MM.1S (cell line): ENCODE measurements at regions not wholly inside any gene's neighbourhood (a gene's known extent, or its start where the extent isn't known, plus 50 kb on each side); places are given as distances from the start of the nearest gene placed in this dataset.

Source experiments
- DNase-seq: peaks from one replicate; pipeline ENCODE4 v3.0.0-alpha.2; 2015
- H2AFZ ChIP-seq: fragments of 300-600 bp; sonication (generic); 2 replicates; pipeline ENCODE4 v1.6.0; 2016; ENCODE audit warnings: antibody characterized with exemption, low read length
- H3F3A ChIP-seq: fragments of 300-600 bp; sonication (generic); 2 replicates; pipeline ENCODE4 v1.6.1; 2016; ENCODE audit warnings: mild to moderate bottlenecking, antibody characterized with exemption, low read length, moderate library complexity, mixed read lengths; ENCODE audit not compliant: insufficient read depth
- H3K27ac ChIP-seq: fragments of 300-600 bp; sonication (generic); 2 replicates; pipeline ENCODE4 v1.5.1; 2016; ENCODE audit warnings: mild to moderate bottlenecking, low read length
- H3K27me3 ChIP-seq: fragments of 300-600 bp; sonication (generic); replicated peaks from 2 replicates; pipeline ENCODE4 v1.6.0; 2016; ENCODE audit warnings: low read length; ENCODE audit not compliant: insufficient read depth
- H3K36me3 ChIP-seq: fragments of 300-600 bp; sonication (generic); replicated peaks from 2 replicates; pipeline ENCODE4 v1.6.1; 2016; ENCODE audit warnings: mild to moderate bottlenecking, low read length, mixed read lengths; ENCODE audit not compliant: insufficient read depth
- H3K4me1 ChIP-seq: fragments of 300-600 bp; sonication (generic); 2 replicates; pipeline ENCODE4 v1.6.1; 2016; ENCODE audit warnings: low read length, mixed read lengths
- H3K4me2 ChIP-seq: fragments of 300-600 bp; sonication (generic); 2 replicates; pipeline ENCODE4 v1.6.0; 2016; ENCODE audit warnings: low read depth, low read length
- H3K4me3 ChIP-seq: fragments of 300-600 bp; sonication (generic); 2 replicates; pipeline ENCODE4 v1.5.1; 2016; ENCODE audit warnings: low read length, mixed read lengths
- H3K79me2 ChIP-seq: fragments of 300-600 bp; sonication (generic); 2 replicates; pipeline ENCODE4 v1.6.1; 2016; ENCODE audit warnings: mixed run types, low read length, mixed read lengths
- H3K9ac ChIP-seq: fragments of 300-600 bp; sonication (generic); 2 replicates; pipeline ENCODE4 v1.6.1; 2016; ENCODE audit warnings: low read length, mixed read lengths
- H3K9me2 ChIP-seq: fragments of 300-600 bp; sonication (generic); replicated peaks from 2 replicates; pipeline ENCODE4 v1.6.1; 2016; ENCODE audit warnings: mild to moderate bottlenecking, low read length, mixed read lengths; ENCODE audit not compliant: insufficient read depth
- H3K9me3 ChIP-seq: fragments of 300-600 bp; sonication (generic); replicated peaks from 2 replicates; pipeline ENCODE4 v1.6.1; 2016; ENCODE audit warnings: mild to moderate bottlenecking, low read length, mixed read lengths; ENCODE audit not compliant: insufficient read depth
- H4K20me1 ChIP-seq: fragments of 300-600 bp; sonication (generic); 2 replicates; pipeline ENCODE4 v1.6.1; 2016; ENCODE audit warnings: mild to moderate bottlenecking, low read length, moderate library complexity, mixed read lengths; ENCODE audit not compliant: insufficient read depth
- EZH2 ChIP-seq: fragments of 300-600 bp; sonication (generic); optimal IDR thresholded peaks from 2 replicates; pipeline ENCODE3; 2017; ENCODE audit warnings: low read depth, mild to moderate bottlenecking, antibody characterized with exemption, low read length, mixed read lengths
- EZH2phosphoT487 ChIP-seq: fragments of 300-600 bp; sonication (generic); IDR thresholded peaks from 2 replicates; pipeline ENCODE4 v1.6.1; 2018; ENCODE audit warnings: antibody characterized with exemption, low read length
- TF ChIP-seq, protein P1 (sequence below): fragments of 300-600 bp; sonication (generic); IDR thresholded peaks from 2 replicates; pipeline ENCODE4 v1.5.1; 2016; ENCODE audit warnings: antibody characterized with exemption, low read length, mixed read lengths

- no peak overlapping the region for H3K4me3 ChIP-seq
- no peaks in the 10 kb centered on the region for H3K36me3 ChIP-seq
- no peaks in the 10 kb centered on the region for H3K27me3 ChIP-seq
- H2AFZ ChIP-seq = no peak overlapping the region
- H3K27ac ChIP-seq = no peak overlapping the region
- H3K9me3 ChIP-seq = no peaks in the 10 kb centered on the region
- TF ChIP-seq EZH2 (no peak), EZH2phosphoT487 (no peak)
- TF ChIP-seq, protein P1, sequence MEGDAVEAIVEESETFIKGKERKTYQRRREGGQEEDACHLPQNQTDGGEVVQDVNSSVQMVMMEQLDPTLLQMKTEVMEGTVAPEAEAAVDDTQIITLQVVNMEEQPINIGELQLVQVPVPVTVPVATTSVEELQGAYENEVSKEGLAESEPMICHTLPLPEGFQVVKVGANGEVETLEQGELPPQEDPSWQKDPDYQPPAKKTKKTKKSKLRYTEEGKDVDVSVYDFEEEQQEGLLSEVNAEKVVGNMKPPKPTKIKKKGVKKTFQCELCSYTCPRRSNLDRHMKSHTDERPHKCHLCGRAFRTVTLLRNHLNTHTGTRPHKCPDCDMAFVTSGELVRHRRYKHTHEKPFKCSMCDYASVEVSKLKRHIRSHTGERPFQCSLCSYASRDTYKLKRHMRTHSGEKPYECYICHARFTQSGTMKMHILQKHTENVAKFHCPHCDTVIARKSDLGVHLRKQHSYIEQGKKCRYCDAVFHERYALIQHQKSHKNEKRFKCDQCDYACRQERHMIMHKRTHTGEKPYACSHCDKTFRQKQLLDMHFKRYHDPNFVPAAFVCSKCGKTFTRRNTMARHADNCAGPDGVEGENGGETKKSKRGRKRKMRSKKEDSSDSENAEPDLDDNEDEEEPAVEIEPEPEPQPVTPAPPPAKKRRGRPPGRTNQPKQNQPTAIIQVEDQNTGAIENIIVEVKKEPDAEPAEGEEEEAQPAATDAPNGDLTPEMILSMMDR = no peak
- no peak for DNase-seq
- no peak overlapping the region for H3K9ac ChIP-seq
- H3F3A ChIP-seq = no peaks in the 10 kb centered on the region
- no peaks in the 10 kb centered on the region for H4K20me1 ChIP-seq
- H3K4me1 ChIP-seq = 0 out of 2 replicates have a peak, but pooled peaks cover 3% of the 10 kb centered on the region
- no peaks in the 10 kb centered on the region for H3K79me2 ChIP-seq
- H3K4me2 ChIP-seq = no peak overlapping the region
- no peaks in the 10 kb centered on the region for H3K9me2 ChIP-seq
These were observed 212.8 kb upstream of the RORA start for GRCh38 chr15:61441891-61442290.

- no peak overlapping the region for H3K4me3 ChIP-seq
- TF ChIP-seq EZH2phosphoT487 = no peak
- no peak for TF ChIP-seq EZH2
- TF ChIP-seq, protein P1 = no peak
- H3K27me3 ChIP-seq = no peaks in the 10 kb centered on the region
These were observed 197.4 kb upstream of the RORA start for GRCh38 chr15:61426466-61426865.

GRCh38 chr15:61425934-61426333, 196.8 kb upstream of the RORA start:
- Histone ChIP-seq H3K9ac (no peak overlapping the region), H3K4me2 (no peak overlapping the region), H3K79me2 (no peaks in the 10 kb centered on the region), H2AFZ (no peak overlapping the region), H3K27me3 (no peaks in the 10 kb centered on the region), H4K20me1 (no peaks in the 10 kb centered on the region), H3K27ac (no peak overlapping the region), H3K9me2 (no peaks in the 10 kb centered on the region), H3K36me3 (no peaks in the 10 kb centered on the region), H3K9me3 (no peaks in the 10 kb centered on the region), H3F3A (no peaks in the 10 kb centered on the region), H3K4me3 (no peak overlapping the region), H3K4me1 (no peaks in the 10 kb centered on the region)
- TF ChIP-seq, protein P1 = no peak
- no peak for DNase-seq

More at GRCh38 chr15:61426466-61426865, 197.4 kb upstream of the RORA start:
- Histone ChIP-seq H3K36me3 (no peaks in the 10 kb centered on the region), H3K4me1 (no peaks in the 10 kb centered on the region), H3K9me3 (no peaks in the 10 kb centered on the region), H3K9ac (no peak overlapping the region), H3K9me2 (no peaks in the 10 kb centered on the region), H2AFZ (no peak overlapping the region), H3K4me2 (no peak overlapping the region), H3K27ac (no peak overlapping the region), H3K79me2 (no peaks in the 10 kb centered on the region), H4K20me1 (no peaks in the 10 kb centered on the region), H3F3A (no peaks in the 10 kb centered on the region)
- DNase-seq = no peak
